GM18499 (cell line): ENCODE measurements at regions not wholly inside any gene's neighbourhood (a gene's known extent, or its start where the extent isn't known, plus 50 kb on each side); places are given as distances from the start of the nearest gene placed in this dataset.
"Not testable (repeated sequence)": the region's sequence is repeated elsewhere in the genome, so short reads cannot be mapped to it uniquely, and the experiment has no call there.

Experiments used
- ATAC-seq: cut with Tn5 transposase; IDR thresholded peaks from one replicate; pipeline ENCODE4 v1.9.1; 2021; ENCODE audit warnings: moderate number of reproducible peaks; ENCODE audit not compliant: insufficient read depth, unreplicated experiment

GRCh38 chrX:63471004-63471403, 119.9 kb upstream of the SPIN4 start:
- ATAC-seq = no peak

GRCh38 chrX:63470506-63470905, 119.4 kb upstream of the SPIN4 start:
- ATAC-seq = no peak

- ATAC-seq = no peak
Observed at GRCh38 chrX:63466690-63467089, 115.6 kb upstream of the SPIN4 start.

GRCh38 chrX:63458981-63459380, 107.8 kb upstream of the SPIN4 start:
- ATAC-seq = no peak

- ATAC-seq = no peak
Observed at GRCh38 chrX:63453571-63453970, 102.4 kb upstream of the SPIN4 start.

GRCh38 chrX:63441717-63442116, 90.6 kb upstream of the SPIN4 start:
- ATAC-seq = no peak

GRCh38 chrX:63439580-63439979, 88.4 kb upstream of the SPIN4 start:
- no peak for ATAC-seq

- no peak for ATAC-seq
Observed at GRCh38 chrX:63436865-63437264, 85.7 kb upstream of the SPIN4 start.

GRCh38 chrX:63434665-63435064, 83.5 kb upstream of the SPIN4 start:
- ATAC-seq = no peak

GRCh38 chrX:63434206-63434605, 83.1 kb upstream of the SPIN4 start:
- no peak for ATAC-seq

GRCh38 chrX:63430026-63430425, 78.9 kb upstream of the SPIN4 start:
- ATAC-seq = no peak

GRCh38 chrX:63428348-63428747, 77.2 kb upstream of the SPIN4 start:
- no peak for ATAC-seq

GRCh38 chrX:63426519-63426918, 75.4 kb upstream of the SPIN4 start:
- ATAC-seq = no peak

- no peak for ATAC-seq
Observed at GRCh38 chrX:63424063-63424462, 72.9 kb upstream of the SPIN4 start.

GRCh38 chrX:63421411-63421810, 70.3 kb upstream of the SPIN4 start:
- no peak for ATAC-seq

- ATAC-seq = no peak
Observed at GRCh38 chrX:63418211-63418610, 67.1 kb upstream of the SPIN4 start.

- ATAC-seq = no peak
Observed at GRCh38 chrX:63417649-63418048, 66.5 kb upstream of the SPIN4 start.

- ATAC-seq = not testable (repeated sequence)
Observed at GRCh38 chrX:63409934-63410333, 58.8 kb upstream of the SPIN4 start.

- ATAC-seq = no peak
Observed at GRCh38 chrX:63408050-63408449, 56.9 kb upstream of the SPIN4 start.

- no peak for ATAC-seq
Observed at GRCh38 chrX:63404332-63404731, 53.2 kb upstream of the SPIN4 start.

- no peak for ATAC-seq
Observed at GRCh38 chrX:63402106-63402505, 51.0 kb upstream of the SPIN4 start.
